HCT116 (cell line): ENCODE measurements at regions not wholly inside any gene's neighbourhood (a gene's known extent, or its start where the extent isn't known, plus 50 kb on each side); places are given as distances from the start of the nearest gene placed in this dataset.

Experiments used
- ATAC-seq: fragments of 200-7000 bp; cut with Tn5 transposase; 2 replicates; pipeline ENCODE4 v1.9.1; 2020; ENCODE audit warnings: mild to moderate bottlenecking, moderate library complexity
- BruUV-seq: library from RNA; stranded (reverse); fragments of 400-500 nt; replicated peaks from 2 replicates; lab custom pipeline; 2021; lab: Mats Ljungman, UMichigan
- CTCF ChIA-PET: fragments of 300-600 bp; sonication (Branson Sonifier 250); formaldehyde crosslinking; loops from one replicate; lab custom pipeline; 2021; ENCODE audit warnings: antibody characterized with exemption; lab: Charles Lee
- POLR2A ChIA-PET: fragments of 300-600, 350-600 bp; sonication (Branson Sonifier 250); formaldehyde crosslinking; loops from one replicate; lab custom pipeline; 2021; ENCODE audit warnings: antibody characterized with exemption; lab: Charles Lee
- RAD21 ChIA-PET, 2 experiments: fragments of 300-600 bp; sonication (Branson Sonifier 250); formaldehyde crosslinking; loops; one replicate each; lab custom pipeline; 2023; ENCODE audit warnings: low total read pairs in 2 of 2; ENCODE audit not compliant: uncharacterized antibody in 2 of 2, unreplicated experiment in 2 of 2, low non-redundant PET in 1 of 2; lab: Charles Lee
- DNase-seq: peaks from one replicate; pipeline ENCODE4 v3.0.0-alpha.2; 2010; ENCODE audit warnings: low read depth, low spot score
- H2AFZ ChIP-seq: fragments of 200-600 bp; shearing (Covaris generic), sonication (generic); 2 replicates; pipeline ENCODE4 v1.6.1; 2017; ENCODE audit warnings: low read depth, mixed run types, mixed read lengths, antibody characterized with exemption, low read length; ENCODE audit not compliant: poor library complexity, severe bottlenecking
- H3K27ac ChIP-seq: 2 replicates; pipeline ENCODE4 v1.5.1; 2012; ENCODE audit warnings: low read depth, low read length
- H3K27me3 ChIP-seq: fragments of 200-600 bp; sonication (generic); 2 replicates; pipeline ENCODE4 v1.6.1; 2016; ENCODE audit warnings: mixed run types, low read length, mixed read lengths; ENCODE audit not compliant: insufficient read depth
- H3K36me3 ChIP-seq, 2 experiments: fragments of 200-500 bp in 1 of 2; fragments of 200-600 bp in 1 of 2; sonication (Bioruptor generic) in 1 of 2; sonication (generic) in 1 of 2; 2 replicates each; pipeline versions ENCODE4 v1.5.1 to v1.6.1; 2014 to 2016; ENCODE audit warnings: low read length in 2 of 2, inconsistent platforms in 1 of 2, mixed read lengths in 1 of 2, mixed run types in 1 of 2; ENCODE audit not compliant: insufficient read depth in 2 of 2, control insufficient read depth in 1 of 2
- H3K4me1 ChIP-seq, 2 experiments: fragments of 200-600 bp in 1 of 2; sonication (generic) in 1 of 2; 2 replicates each; pipeline versions ENCODE4 v1.5.1 to v1.6.1; 2012 to 2017; ENCODE audit warnings: low read length in 2 of 2, inconsistent platforms in 1 of 2, mild to moderate bottlenecking in 1 of 2, mixed read lengths in 1 of 2, mixed run types in 1 of 2, moderate library complexity in 1 of 2; ENCODE audit not compliant: insufficient read depth in 2 of 2, control insufficient read depth in 1 of 2
- H3K4me2 ChIP-seq: fragments of 200-600 bp; sonication (generic); 2 replicates; pipeline ENCODE4 v1.6.1; 2017; ENCODE audit warnings: mixed run types, low read length, mixed read lengths
- H3K4me3 ChIP-seq, 2 experiments: fragments of 200-600 bp in 1 of 2; sonication (generic) in 1 of 2; replicated peaks in 1 of 2; 2 replicates each; pipeline ENCODE4 v1.5.1; 2011 to 2016; ENCODE audit warnings: low read length in 2 of 2, control low read depth in 1 of 2, low read depth in 1 of 2, mild to moderate bottlenecking in 1 of 2, mixed read lengths in 1 of 2, mixed run types in 1 of 2
- H3K79me2 ChIP-seq: fragments of 200-600 bp; sonication (generic); 2 replicates; pipeline ENCODE4 v1.6.1; 2017; ENCODE audit warnings: mild to moderate bottlenecking, mixed run types, low read length, moderate library complexity, mixed read lengths; ENCODE audit not compliant: insufficient read depth
- H3K9ac ChIP-seq: fragments of 200-600 bp; sonication (generic); 2 replicates; pipeline ENCODE4 v1.6.1; 2016; ENCODE audit warnings: low read length, mixed read lengths
- H3K9me2 ChIP-seq: fragments of 200-600 bp; sonication (generic), shearing (Covaris generic); 2 replicates; pipeline ENCODE4 v1.6.1; 2017; ENCODE audit warnings: mixed run types, mild to moderate bottlenecking, moderate library complexity; ENCODE audit not compliant: insufficient read depth
- H3K9me3 ChIP-seq, 2 experiments: fragments of 200-500 bp in 1 of 2; fragments of 200-600 bp in 1 of 2; sonication (Bioruptor generic) in 1 of 2; sonication (generic) in 1 of 2; 2 replicates each; pipeline ENCODE4 v1.6.1; 2014 to 2017; ENCODE audit warnings: low read length in 2 of 2, mixed read lengths in 2 of 2, inconsistent platforms in 1 of 2, low read depth in 1 of 2, mild to moderate bottlenecking in 1 of 2, mixed run types in 1 of 2, moderate library complexity in 1 of 2; ENCODE audit not compliant: control insufficient read depth in 1 of 2, insufficient read depth in 1 of 2
- H4K20me1 ChIP-seq: fragments of 200-600 bp; sonication (generic), shearing (Covaris generic); 2 replicates; pipeline ENCODE4 v1.6.1; 2017; ENCODE audit warnings: mixed run types, mild to moderate bottlenecking, moderate library complexity; ENCODE audit not compliant: insufficient read depth
- CEBPB ChIP-seq: IDR thresholded peaks from 2 replicates; pipeline ENCODE4 v1.6.1; 2012; ENCODE audit warnings: low read depth
- ELF1 ChIP-seq: IDR thresholded peaks from 2 replicates; pipeline ENCODE4 v1.6.1; 2012; ENCODE audit warnings: low read depth, borderline replicate concordance
- EZH2 ChIP-seq: fragments of 200-600 bp; sonication (generic); IDR thresholded peaks from 2 replicates; pipeline ENCODE4 v1.6.1; 2017; ENCODE audit warnings: antibody characterized with exemption, mixed run types
- EZH2phosphoT487 ChIP-seq: fragments of 200-600 bp; IDR thresholded peaks from 2 replicates; pipeline ENCODE4 v1.6.1; 2018; ENCODE audit warnings: antibody characterized with exemption, borderline replicate concordance
- FOSL1 ChIP-seq: IDR thresholded peaks from 2 replicates; pipeline ENCODE4 v1.6.1; 2012; ENCODE audit warnings: low read depth
- JUND ChIP-seq: IDR thresholded peaks from 2 replicates; pipeline ENCODE4 v1.6.1; 2012
- POLR2AphosphoS5 ChIP-seq: IDR thresholded peaks from 2 replicates; pipeline ENCODE4 v1.6.1; 2011; ENCODE audit warnings: mild to moderate bottlenecking, low read depth, low read length, moderate library complexity
- RAD21 ChIP-seq: IDR thresholded peaks from 2 replicates; pipeline ENCODE4 v1.6.1; 2012; ENCODE audit warnings: low read depth, mild to moderate bottlenecking
- SP1 ChIP-seq: IDR thresholded peaks from 2 replicates; pipeline ENCODE4 v1.6.1; 2012; ENCODE audit warnings: low read depth
- SRF ChIP-seq: IDR thresholded peaks from 2 replicates; pipeline ENCODE4 v1.6.1; 2012; ENCODE audit warnings: low read depth
- TCF7L2 ChIP-seq: IDR thresholded peaks from 2 replicates; pipeline ENCODE4 v1.7.0; 2011; ENCODE audit warnings: borderline replicate concordance, inconsistent platforms; ENCODE audit not compliant: insufficient read depth, insufficient read length; ENCODE audit errors: extremely low read depth
- YY1 ChIP-seq: IDR thresholded peaks from 2 replicates; pipeline ENCODE4 v1.6.1; 2011; ENCODE audit warnings: low read length, low read depth, moderate library complexity, mild to moderate bottlenecking; ENCODE audit not compliant: insufficient replicate concordance; ENCODE audit errors: extremely low read depth
- intact Hi-C: fragments of 100-400 bp; cut with micrococcal nuclease; formaldehyde crosslinking; loops from 2 replicates; pipeline ENCODE4 v1.10.0; 2022
- TF ChIP-seq, protein P1 (sequence below): IDR thresholded peaks from 2 replicates; pipeline ENCODE4 v1.6.1; 2012
- TF ChIP-seq, protein P2 (sequence below): IDR thresholded peaks from 2 replicates; pipeline ENCODE4 v1.6.1; 2012

DNA sequence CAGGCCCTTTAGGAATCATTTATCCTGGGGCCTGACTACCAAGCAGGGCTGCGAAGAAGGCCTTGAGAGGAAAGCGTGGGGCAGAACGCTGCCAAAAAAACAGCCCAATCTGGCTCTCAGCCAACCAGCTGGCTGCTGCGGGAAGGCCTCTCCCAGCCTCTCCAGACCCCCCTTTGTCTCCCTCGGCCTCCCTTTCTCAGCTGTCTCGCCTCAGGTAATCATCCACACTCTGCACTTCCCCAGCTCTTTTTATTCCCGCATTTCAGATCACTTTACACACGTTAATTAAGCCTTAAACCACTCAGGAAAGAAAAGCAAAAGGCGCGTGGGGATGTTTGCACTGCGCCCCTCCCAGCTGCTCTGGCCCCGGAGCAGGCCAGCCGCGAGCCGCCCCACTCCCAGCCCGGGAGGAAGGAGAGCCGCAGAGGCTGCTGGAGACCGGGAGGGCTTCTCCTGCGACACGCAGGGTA lies 208.2 kb upstream of the FOXN3 start:
- H3K4me2 ChIP-seq, result no peak overlapping the region
- H3K27me3 ChIP-seq, result no peaks in the 10 kb centered on the region
- H3K79me2 ChIP-seq, result no peaks in the 10 kb centered on the region
- H4K20me1 ChIP-seq, result no peaks in the 10 kb centered on the region
- CTCF ChIA-PET, result no interaction called here
- H3K4me3 ChIP-seq, result no peak overlapping the region
- intact Hi-C loops, result no loop called here
- BruUV-seq, result no TSS peak
- no peaks in the 10 kb centered on the region for H3K9me2 ChIP-seq
- no peaks in the 10 kb centered on the region for H3K36me3 ChIP-seq
- POLR2A ChIA-PET, result no interaction called here
- no peak for DNase-seq
- RAD21 ChIA-PET, result no interaction called here
- TF ChIP-seq JUND (no peak), YY1 (no peak), POLR2AphosphoS5 (no peak), EZH2 (no peak), TCF7L2 (no peak), ELF1 (no peak), SRF (no peak), EZH2phosphoT487 (no peak), FOSL1 (no peak), RAD21 (no peak), CEBPB (no peak), SP1 (no peak)
- TF ChIP-seq, protein P1, sequence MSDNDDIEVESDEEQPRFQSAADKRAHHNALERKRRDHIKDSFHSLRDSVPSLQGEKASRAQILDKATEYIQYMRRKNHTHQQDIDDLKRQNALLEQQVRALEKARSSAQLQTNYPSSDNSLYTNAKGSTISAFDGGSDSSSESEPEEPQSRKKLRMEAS, result no peak
- TF ChIP-seq, protein P2, sequence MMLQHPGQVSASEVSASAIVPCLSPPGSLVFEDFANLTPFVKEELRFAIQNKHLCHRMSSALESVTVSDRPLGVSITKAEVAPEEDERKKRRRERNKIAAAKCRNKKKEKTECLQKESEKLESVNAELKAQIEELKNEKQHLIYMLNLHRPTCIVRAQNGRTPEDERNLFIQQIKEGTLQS, result no peak
- ATAC-seq, result no peak
- H3K27ac ChIP-seq, result no peak overlapping the region
- no peaks in the 10 kb centered on the region for H3K9me3 ChIP-seq
- H3K4me1 ChIP-seq, result no peaks in the 10 kb centered on the region
- no peak overlapping the region for H2AFZ ChIP-seq
- no peak overlapping the region for H3K9ac ChIP-seq
